GM18520 (cell line): ENCODE measurements at regions not wholly inside any gene's neighbourhood (a gene's known extent, or its start where the extent isn't known, plus 50 kb on each side); places are given as distances from the start of the nearest gene placed in this dataset.
"Not testable (repeated sequence)": the region's sequence is repeated elsewhere in the genome, so short reads cannot be mapped to it uniquely, and the experiment has no call there.

Source experiments
- ATAC-seq: cut with Tn5 transposase; IDR thresholded peaks from one replicate; pipeline ENCODE4 v1.9.1; 2021; ENCODE audit not compliant: unreplicated experiment

GRCh38 chr12:33672836-33673577, 233.4 kb upstream of the SYT10 start:
- no peak for ATAC-seq

DNA sequence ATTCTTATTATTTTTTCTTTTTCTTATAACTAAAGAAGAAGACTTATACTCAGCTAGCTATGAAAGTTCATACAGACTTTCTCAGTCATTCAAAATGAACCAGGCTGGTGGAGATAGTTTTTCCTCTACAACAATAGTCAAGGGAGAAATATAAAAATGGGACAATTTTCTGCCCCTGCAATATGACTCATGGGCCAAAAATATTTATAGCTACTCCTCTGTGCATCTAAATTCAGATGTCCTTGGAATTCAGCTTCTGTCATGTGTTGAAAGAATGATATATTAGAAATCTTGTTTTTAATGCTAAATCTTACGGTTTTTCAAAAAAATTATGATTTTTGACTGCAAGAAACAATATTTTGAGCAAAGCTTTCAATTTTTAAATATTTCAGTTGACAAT, 237.2 kb upstream of the SYT10 start:
- no peak for ATAC-seq

- ATAC-seq = no peak
Measured at GRCh38 chr12:33678221-33678964, 238.8 kb upstream of the SYT10 start.

GRCh38 chr12:33690562-33690961, 250.9 kb upstream of the SYT10 start:
- ATAC-seq = no peak

GRCh38 chr12:33703221-33703620, 263.6 kb upstream of the SYT10 start:
- no peak for ATAC-seq

- no peak for ATAC-seq
Measured at GRCh38 chr12:33706927-33707326, 267.3 kb upstream of the SYT10 start.

DNA sequence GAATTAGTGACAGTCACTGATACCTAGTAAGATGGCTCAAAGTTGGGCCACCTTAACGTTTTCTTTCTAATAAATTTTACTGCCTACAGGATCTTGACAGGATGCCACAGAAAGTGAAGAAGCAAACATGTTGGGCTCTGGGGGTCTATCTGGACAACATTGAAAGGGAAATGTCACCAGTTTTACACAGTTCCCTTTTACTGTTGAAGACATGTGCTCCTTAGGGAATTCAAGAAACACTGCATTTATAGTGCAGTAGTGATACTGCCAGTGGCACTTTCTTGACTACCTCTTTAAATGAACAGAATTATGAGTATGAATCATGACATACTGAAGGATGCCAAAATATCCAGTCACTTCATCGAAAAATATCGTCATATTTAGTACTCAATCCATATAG, 269.3 kb upstream of the SYT10 start:
- ATAC-seq = no peak

GRCh38 chr12:33710548-33710947, 270.9 kb upstream of the SYT10 start:
- ATAC-seq = no peak

GRCh38 chr12:33718631-33719030, 279.0 kb upstream of the SYT10 start:
- no peak for ATAC-seq

DNA sequence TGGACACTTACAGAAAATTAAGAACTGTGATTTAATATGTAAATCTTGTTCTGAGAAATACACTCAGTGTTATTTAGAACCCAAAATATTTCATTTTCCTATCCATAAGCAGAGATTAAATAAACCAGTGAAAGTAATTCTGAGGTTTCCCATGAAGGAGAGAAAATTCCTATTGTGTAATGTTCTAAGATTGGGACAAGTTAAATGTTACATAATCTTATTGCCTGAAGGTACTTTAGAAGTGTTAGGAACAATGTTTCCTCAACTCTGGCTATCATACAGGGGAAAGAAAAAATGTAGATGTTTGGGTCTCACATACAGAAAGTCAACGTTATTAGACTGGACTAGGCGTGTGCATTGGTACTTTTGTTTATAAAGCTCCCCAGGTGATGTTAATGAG, 281.9 kb upstream of the SYT10 start:
- ATAC-seq = no peak

DNA sequence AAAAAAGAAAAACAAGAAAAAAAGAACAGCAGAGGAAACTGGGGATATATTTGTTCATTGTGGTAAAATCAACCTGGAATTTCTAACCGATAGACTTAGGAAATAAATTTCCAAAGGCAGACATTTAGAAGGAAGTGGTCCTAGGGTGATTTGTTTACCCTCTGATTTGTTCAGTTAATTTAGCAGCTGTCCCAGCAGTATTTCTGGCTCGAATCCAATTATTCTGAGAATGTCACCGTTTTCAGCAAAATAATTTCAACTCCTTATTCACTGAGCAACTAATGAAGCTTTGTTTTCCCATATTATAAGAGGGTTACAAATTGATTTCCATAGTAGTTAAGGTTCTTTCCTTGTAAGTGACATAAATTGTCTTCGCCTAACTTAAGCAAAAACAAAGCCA, 285.2 kb upstream of the SYT10 start:
- ATAC-seq = no peak

GRCh38 chr12:33734871-33735270, 287.4 kb upstream of the ALG10 start:
- no peak for ATAC-seq

GRCh38 chr12:33752854-33753253, 269.4 kb upstream of the ALG10 start:
- no peak for ATAC-seq

- no peak for ATAC-seq
Measured at GRCh38 chr12:33757701-33758100, 264.6 kb upstream of the ALG10 start.

DNA sequence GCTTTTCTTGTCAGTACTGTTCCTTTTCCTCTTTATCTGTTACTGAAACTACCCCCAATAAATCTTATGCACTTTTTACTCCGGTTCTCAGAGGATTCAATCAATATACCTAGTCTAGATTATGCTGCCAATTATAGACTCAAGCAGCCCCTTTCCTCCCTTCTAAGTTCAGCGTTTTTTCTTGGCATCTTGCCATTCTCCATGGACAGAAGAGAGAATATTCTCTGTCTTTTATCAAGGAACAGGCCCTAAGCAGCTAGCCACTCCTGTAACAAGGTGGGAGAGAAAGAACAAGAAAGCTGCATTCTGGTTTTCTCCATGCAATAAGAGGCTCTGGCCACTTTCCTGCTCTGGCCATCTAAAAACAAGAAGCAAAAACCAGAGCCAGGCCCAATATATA, 263.0 kb upstream of the ALG10 start:
- no peak for ATAC-seq

DNA sequence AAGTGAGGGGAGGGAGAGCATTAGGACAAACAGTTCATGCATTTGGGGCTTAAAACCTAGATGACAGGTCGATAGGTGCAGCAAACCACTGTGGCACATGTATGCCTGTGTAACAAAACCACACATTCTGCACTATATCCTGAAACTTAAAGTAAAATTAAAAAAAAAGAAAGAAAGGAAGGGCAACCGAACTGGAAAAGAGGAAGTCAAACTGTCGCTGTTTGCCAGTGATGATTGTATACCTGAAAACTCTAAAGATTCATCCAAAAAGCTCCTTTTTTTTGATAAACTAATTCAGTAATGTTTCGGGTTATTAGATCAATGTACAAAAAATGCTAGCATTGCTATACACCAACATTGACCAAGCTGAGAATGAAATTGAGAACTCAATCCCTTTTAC, 259.0 kb upstream of the ALG10 start:
- ATAC-seq = no peak

GRCh38 chr12:33770652-33771051, 251.6 kb upstream of the ALG10 start:
- no peak for ATAC-seq

GRCh38 chr12:33771889-33772288, 250.4 kb upstream of the ALG10 start:
- no peak for ATAC-seq

DNA sequence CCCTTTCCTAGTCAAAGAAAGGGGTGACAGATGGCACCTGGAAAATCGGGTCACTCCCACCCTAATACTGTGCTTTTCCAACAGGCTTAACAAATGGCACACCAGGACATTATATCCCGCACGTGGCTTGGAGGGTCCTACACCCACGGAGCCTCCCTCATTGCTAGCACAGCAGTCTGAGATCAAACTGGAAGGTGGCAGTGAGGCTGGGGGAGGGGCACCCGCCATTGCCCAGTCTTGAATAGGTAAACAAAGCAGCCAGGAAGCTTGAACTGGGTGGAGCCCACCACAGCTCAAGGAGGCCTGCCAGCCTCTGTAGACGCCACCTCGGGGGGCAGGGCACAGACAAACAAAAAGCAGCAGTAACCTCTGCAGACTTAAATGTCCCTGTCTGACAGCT, 249.2 kb upstream of the ALG10 start:
- not testable (repeated sequence) for ATAC-seq

GRCh38 chr12:33786532-33786931, 235.8 kb upstream of the ALG10 start:
- no peak for ATAC-seq

- no peak for ATAC-seq
Measured at GRCh38 chr12:33794954-33795353, 227.3 kb upstream of the ALG10 start.

GRCh38 chr12:33795536-33795935, 226.8 kb upstream of the ALG10 start:
- no peak for ATAC-seq

DNA sequence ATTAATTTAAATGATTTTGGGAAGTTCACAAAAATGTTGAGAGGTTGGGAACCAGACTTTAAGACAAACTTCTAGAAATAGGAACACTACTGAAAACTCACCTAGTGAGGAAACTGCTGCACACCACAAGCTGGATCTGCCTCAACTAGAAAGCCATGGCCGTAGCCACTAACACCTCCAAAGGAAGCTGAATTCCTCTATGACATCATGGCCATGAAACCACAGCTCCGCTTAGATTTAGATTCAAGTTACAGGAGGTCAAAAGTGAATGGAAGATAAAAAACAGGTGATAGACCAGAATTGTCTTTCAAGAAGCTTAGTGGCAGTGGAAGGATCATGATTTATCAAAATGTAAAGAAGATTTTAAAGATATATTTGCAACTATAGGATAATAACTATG, 208.8 kb upstream of the ALG10 start:
- no peak for ATAC-seq
